NCI-H510A treated with DMSO at 0.1 percent for 48 hours (cell line): ENCODE measurements at regions not wholly inside any gene's neighbourhood (a gene's known extent, or its start where the extent isn't known, plus 50 kb on each side); places are given as distances from the start of the nearest gene placed in this dataset.
"Not testable (repeated sequence)": the region's sequence is repeated elsewhere in the genome, so short reads cannot be mapped to it uniquely, and the experiment has no call there.

ENCODE experiments used
- DNase-seq: peaks from one replicate; lab custom pipeline; 2025; lab: John Stamatoyannopoulos, UW

DNA sequence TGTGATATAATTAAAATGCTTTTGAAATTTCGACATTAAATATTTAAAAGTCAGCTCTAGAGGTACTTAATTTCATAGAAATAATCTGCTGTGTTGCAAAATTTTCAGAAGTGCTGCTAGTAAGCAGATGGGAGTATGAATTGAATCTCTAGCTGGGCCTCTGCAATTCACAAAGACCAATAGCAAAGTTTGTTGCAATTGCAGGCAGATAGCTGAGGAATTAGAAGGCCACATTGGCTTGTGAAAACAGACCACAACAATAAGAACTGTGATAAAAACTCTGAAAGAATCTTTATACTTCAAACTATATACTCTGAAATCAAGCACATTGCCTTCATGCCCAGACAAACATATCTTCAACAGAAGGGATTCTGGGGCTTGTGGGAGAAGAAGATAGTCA lies 636.3 kb upstream of the SOX9 start:
- no peak for DNase-seq

- no peak for DNase-seq
Observed at GRCh38 chr17:71485426-71485825, 635.4 kb upstream of the SOX9 start.

GRCh38 chr17:71486261-71486660 lies 634.6 kb upstream of the SOX9 start:
- no peak for DNase-seq

DNA sequence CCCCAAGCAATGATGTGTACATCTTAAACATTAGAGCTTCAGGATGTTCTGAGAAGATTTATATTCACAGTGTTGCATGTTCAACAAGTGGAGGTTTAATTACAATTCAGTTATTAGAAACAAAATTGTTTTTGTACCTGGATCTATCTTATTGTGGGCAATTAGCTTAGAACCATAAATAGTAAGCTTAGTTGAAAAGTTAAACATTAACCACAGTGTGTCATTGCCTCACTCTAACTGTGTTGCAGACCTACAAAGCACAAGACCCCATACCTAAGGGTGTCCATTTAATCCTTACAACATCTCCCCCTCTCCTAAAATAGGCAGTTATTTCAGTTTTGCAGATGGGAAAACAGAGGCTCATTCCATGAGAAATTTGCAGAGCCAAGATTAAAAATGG lies 632.0 kb upstream of the SOX9 start:
- DNase-seq = no peak

GRCh38 chr17:71494062-71494855 lies 626.6 kb upstream of the SOX9 start:
- no peak for DNase-seq

GRCh38 chr17:71495420-71495819 lies 625.4 kb upstream of the SOX9 start:
- DNase-seq = no peak

DNA sequence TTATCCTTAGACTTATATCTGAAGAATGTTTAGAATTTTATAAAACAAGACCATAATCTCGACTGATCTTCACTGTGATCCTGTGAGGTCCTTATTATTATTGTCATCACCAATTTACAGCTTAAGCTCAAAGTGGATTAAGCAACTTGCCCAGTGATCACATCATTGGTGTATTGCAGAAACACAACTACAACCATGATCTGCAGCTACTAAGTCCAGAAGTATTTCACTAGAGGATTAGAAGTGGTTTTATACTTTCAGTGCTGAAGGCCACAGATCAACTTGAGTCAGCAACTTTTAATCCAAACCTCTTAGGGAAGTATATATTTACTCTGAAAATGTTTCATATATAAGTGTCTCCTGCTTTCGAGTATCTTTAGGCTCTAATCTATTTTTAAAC lies 624.3 kb upstream of the SOX9 start:
- no peak for DNase-seq

GRCh38 chr17:71500761-71501555 lies 619.9 kb upstream of the SOX9 start:
- DNase-seq = no peak

DNA sequence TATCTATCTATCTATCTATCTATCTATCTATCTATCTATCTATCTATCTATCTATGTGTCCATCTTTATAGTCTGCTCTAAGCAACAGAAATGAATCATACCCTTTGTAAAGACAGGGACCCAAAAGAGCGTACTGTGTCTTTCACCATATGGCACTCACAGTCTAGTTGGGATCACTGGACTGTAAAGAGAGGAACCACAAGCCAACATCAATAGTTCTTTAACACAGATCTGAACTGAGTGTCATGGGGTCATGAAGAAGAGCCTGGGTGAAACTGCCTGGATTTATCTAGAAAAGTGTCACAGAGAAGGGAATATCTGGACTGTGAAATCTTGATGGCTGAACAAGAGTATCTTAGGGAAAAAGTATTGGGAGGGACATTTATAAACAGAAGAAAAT lies 619.1 kb upstream of the SOX9 start:
- no peak for DNase-seq

DNA sequence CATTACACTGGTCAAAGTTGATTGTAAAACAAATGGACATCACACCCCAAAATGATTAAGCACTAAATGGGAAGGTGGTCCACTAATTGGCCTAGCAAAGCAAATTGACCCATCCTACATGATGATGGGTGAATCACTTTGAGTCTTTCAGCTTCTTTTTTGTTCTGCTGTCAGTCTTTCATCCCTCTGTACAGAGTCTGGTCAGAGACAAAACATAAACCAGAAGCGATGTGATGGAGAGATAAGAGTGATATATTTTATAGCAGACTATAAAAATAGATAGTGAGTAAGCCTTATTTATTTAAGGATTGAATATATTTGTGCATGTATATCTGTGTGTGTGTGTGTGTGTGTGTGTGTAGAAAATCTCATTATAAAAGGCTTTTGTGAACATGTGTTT lies 618.4 kb upstream of the SOX9 start:
- DNase-seq = no peak

- no peak for DNase-seq
Observed at GRCh38 chr17:71503710-71504465, 616.9 kb upstream of the SOX9 start.

- DNase-seq = no peak
Observed at GRCh38 chr17:71505200-71505599, 615.6 kb upstream of the SOX9 start.

DNA sequence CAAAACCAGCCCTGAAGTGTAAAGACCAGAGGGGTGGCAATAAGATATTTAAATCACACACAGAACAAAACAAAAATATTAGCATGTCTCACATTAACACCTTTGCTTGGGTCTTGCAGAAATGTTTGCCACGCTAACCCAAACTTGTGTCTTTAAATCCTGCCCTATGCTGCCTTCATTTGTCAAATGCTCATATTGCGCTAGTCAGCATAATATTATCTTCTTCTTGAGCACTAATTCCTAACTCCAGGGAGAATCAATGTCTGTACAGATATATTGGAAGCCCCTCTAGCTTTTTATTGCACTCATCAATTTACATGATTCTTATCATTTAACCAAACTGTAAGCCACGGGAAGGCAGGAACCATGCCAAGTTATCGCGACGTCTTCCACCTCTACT lies 614.8 kb upstream of the SOX9 start:
- no peak for DNase-seq

DNA sequence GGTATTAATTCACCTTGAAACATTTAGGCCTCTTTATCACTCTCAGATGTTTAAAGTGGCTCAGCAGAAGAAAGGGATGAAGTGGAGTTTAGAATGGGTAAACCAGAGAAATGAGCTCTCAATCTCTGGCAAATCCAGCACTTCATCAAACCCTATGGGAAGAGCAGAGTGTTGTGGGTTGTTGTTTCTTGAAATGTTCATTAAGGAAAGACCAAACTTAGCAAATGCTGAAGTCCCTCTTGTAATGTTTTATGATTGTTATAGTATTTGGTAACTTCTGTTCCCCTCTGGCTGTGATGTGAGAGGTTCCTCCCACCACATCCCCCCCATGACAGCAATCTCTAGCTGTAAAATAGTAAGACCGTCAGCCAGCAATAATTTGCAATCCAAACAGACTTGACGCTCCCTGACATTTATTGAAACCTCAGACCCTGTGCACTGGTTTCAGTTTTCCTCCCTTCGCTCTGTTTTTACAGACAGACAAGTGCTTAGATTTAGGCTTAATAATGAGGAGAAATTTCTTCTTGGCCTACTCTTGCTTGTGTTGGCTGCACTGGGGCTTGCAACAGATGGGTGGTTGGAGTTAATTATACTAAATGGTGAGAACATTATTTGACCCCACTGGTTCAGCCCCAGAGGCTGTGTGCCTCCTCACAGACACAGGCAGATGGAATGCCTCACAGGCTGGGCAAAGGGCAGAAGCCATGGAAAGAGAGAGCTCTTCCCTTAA lies 609.4 kb upstream of the SOX9 start:
- peak; percentile 44 for DNase-seq

- DNase-seq = not testable (repeated sequence)
Observed at GRCh38 chr17:71513725-71514124, 607.1 kb upstream of the SOX9 start.

DNA sequence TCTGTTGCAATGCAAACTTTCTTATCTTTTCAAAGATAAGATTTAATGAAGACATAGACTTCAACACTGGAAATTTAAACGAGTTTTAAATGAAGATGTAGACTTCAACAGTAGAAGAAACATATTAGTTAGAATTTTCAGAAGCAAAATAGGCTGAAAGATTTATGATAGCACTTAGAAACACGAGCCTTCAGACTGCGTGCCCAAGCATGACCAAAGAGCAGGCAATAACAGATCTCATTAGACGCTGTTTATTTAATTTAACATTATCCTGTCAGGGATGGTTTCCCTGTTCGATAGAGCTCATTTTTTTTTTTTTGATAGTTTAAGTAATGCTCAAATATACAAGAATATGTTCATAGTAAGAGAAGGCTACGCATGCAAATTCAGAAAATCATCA lies 604.7 kb upstream of the SOX9 start:
- DNase-seq = peak; percentile 92

- DNase-seq = no peak
Observed at GRCh38 chr17:71519285-71519684, 601.5 kb upstream of the SOX9 start.

GRCh38 chr17:71521724-71522123 lies 599.1 kb upstream of the SOX9 start:
- no peak for DNase-seq

- no peak for DNase-seq
Observed at GRCh38 chr17:71522383-71522782, 598.4 kb upstream of the SOX9 start.

DNA sequence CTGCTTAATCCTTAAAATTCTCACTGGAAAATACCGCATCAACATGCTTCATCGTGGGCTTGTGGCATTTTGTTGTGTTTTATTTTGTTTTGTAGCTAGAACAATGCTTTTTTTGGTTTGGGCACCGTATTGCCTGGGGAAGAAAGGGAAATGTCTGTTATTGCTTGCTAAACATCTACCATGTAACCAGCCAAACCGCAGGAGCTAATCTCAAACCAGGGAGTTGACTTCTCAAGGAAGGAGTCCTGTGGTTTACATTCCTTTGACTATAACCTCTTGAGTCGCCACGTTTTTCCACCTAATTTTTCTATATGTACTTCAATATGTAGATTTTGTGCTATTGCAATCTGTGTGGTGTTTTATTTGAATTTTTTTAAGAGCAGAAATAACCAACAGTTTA lies 593.5 kb upstream of the SOX9 start:
- DNase-seq = no peak

DNA sequence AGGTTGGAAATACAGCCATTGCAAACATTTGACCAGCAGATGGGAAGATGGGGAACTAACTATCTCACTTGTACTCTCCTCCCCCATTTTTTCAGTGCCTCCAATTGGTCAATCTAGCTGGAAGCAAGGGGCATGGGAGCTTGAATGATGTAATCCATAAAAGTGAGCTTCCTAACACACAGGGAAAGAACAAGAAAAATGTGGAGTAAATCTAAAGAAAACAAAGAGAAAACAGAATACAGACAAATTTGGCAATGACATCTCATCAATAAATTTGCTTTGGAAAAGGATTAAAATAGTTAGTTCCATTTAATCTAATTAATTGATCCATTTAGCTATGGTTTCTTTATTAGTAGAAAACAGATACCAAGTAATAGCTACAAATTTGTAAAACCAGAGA lies 592.6 kb upstream of the SOX9 start:
- DNase-seq = no peak

DNA sequence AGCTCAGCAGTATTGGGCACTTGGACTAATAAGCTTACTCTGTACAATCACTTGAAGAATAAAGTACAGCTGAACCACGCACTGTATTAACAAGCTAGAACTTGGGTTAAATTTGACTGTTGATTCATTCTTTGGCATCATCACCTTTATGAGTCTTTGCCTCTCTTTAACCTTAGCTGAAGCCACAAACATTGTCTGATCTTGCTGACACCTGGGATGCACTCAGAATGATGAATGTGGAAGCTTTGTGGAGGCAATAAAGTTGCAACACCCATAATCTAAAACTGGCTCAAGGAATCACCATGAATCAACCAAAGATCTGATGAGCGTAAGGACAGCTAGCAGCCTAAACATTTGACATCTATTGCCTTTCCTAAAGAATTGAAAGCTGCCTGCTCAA lies 590.6 kb upstream of the SOX9 start:
- no peak for DNase-seq
